LNCAP (cell line): ENCODE measurements at regions not wholly inside any gene's neighbourhood (a gene's known extent, or its start where the extent isn't known, plus 50 kb on each side); places are given as distances from the start of the nearest gene placed in this dataset.

Experiments
- TF ChIP-seq, protein P1 (sequence below): fragments of 450-650 bp; IDR thresholded peaks from 2 replicates; pipeline ENCODE4 v1.5.1; 2017; ENCODE audit warnings: mild to moderate bottlenecking

DNA sequence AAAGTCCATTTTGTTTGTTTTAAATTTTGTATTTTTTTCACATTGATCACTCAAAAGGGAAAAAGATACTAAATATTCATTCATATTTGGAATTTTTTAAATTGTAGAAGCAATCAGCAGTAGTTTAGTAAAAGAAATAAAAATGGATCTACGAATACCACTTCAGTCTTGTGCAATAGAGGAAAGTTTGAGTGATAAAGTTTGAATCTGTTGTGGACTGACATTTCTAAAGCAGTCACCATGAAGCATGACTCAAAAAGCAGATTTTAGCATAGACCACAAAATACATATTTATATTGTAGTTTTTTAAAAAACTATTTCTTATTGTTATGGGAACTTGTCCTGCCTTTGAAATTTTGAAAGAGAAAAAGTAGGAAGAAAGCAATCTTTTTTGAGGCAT, 520.5 kb upstream of the ZEB2 start:
- TF ChIP-seq, protein P1, sequence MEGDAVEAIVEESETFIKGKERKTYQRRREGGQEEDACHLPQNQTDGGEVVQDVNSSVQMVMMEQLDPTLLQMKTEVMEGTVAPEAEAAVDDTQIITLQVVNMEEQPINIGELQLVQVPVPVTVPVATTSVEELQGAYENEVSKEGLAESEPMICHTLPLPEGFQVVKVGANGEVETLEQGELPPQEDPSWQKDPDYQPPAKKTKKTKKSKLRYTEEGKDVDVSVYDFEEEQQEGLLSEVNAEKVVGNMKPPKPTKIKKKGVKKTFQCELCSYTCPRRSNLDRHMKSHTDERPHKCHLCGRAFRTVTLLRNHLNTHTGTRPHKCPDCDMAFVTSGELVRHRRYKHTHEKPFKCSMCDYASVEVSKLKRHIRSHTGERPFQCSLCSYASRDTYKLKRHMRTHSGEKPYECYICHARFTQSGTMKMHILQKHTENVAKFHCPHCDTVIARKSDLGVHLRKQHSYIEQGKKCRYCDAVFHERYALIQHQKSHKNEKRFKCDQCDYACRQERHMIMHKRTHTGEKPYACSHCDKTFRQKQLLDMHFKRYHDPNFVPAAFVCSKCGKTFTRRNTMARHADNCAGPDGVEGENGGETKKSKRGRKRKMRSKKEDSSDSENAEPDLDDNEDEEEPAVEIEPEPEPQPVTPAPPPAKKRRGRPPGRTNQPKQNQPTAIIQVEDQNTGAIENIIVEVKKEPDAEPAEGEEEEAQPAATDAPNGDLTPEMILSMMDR: no peak

DNA sequence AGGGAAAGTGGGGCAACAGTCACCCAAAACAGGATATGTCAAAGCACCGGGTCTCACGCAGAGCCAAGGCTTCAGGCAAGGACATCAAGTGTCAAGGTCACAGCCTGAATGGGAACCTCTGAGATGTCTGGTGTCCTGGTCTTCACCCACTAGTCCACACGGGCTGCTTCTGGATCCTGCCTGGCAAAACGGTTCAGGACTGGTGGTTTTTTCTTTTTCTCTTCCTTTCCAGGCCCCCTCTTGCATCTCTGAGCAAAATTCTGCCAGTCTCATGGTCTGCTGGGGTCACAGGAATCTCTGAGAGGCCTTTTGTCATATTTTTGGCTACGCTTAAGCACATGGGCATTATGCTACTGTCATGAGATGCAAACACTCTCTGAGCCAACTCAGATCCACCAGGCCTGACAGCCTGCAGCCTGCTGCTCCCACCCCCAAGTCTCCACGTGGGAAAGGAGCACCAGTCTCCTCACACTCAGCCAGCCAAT, 518.2 kb upstream of the ZEB2 start:
- TF ChIP-seq, protein P1: no peak

DNA sequence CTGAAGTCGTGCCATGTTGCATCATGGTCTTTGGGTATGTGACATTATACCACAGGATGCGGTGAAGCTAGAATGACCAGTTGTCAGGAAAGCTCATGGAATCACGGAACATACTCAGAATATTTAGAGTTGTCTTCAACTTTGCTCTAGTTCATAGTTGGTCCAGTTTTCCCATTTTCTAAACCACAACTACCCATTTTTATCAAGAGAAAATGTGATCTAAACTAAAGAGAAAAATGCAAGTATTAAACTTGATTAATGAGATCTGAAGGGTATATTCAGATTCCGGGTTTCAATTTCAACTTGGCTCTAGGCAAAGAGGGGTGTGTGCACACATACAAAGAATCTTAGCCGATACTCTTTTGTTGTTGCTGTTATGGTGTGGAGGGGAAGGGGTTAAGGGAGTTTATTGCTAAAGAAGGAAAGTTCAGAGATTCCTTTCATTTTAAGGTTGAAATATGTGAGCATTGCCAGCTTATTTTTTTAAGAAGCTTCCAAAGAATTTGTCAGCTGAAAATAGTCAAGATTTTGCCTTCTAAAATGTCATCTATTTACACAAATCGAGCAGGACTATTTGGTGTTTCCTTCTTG, 516.6 kb upstream of the ZEB2 start:
- TF ChIP-seq, protein P1: no peak

DNA sequence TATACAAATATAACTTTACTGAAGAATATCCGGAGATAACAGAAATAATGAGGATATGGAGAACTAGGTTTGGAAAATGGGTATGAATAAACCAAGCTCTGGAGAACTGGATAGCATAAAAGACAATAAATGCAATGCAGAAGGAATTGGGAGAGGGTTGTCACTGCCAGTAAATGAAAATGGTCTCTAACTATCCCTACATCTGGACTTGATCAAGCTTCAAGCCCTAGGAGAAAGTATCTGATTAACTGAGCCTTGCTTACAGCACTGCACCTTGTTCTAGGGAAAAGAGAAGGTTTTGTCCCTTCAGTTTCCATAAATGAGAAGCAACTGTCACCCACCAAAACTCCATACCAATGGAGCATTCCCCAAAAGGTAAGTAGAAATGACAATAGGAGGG, 514.6 kb upstream of the ZEB2 start:
- TF ChIP-seq, protein P1: no peak

DNA sequence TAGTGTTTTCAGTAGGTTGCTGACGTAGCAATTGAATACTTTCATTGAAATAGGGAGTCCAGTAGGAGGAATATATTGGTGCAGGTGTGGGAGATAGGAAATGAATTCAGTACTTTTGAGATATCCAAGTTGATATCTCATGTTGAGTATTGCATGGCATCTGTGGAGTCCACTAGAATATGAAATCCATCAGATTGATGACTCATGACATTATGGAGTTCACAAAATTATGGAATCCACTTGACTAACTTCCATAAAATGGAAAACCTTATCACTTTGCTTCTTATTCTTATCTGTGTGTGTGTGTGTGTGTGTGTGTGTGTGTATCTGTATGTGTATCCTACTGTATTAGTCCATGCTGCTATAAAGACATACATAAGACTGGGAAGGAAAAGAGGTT, 513.5 kb upstream of the ZEB2 start:
- TF ChIP-seq, protein P1: no peak

DNA sequence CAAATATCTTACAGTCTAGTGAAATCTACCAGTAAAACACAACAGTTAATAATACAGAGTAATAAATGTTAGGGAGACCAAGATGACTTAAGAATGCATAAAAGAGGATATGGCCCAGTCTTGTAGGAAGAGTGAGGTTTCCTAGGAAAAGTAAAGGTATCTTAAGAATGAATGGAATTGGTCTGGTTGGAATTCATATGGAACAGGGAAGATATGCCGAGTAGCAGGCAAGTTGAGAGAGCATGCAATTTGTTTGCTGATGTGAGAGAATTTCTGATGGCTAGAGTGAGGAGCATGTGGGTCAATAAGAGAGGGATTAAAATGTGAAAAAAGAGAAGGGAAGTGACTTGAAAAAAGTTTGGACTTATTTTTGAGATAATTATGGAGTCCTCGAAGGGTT, 512.9 kb upstream of the ZEB2 start:
- TF ChIP-seq, protein P1: no peak

DNA sequence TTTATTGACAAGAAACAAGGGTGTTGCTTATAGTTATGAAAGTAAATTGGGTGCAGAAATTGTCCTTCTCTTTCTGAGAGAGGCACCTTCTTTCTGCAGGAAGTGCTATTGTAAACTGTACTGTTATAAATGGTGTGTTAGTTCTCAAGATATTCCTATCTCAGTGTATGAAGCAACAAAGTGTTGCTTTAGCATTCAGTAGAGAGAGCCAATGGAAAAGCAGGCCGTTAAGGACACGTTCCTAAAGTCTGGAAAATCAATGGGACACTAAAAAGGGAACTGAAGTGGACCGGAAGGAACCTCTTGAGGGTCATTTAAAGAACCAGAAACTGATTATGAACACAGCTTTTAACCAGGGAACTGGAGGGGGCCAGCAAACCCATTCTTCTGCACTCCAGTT, 510.0 kb upstream of the ZEB2 start:
- TF ChIP-seq, protein P1: no peak

DNA sequence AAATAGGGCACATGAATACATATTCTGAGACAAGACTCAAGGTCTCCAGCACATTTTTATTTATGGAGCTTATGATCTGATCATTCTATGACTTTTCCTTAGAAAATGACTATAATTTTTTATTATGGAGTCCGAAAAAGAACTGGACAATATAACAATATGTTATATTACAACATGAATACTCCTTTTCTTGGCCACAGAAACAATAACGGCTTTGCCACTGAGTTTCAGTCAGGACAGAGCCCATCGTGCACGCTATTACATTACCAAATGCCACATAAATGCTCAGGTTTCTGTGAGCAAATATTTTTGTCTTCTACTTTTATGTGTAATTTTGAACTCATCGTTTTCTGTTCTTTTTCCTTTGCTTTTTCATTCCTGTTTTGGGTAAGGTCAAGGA, 509.2 kb upstream of the ZEB2 start:
- TF ChIP-seq, protein P1: no peak
